ENCODE measurements at regions not wholly inside any gene's neighbourhood (a gene's known extent, or its start where the extent isn't known, plus 50 kb on each side); places are given as distances from the start of the nearest gene placed in this dataset.

- no peaks in the 10 kb centered on the region for H4K20me1 ChIP-seq (ENCODE audit: insufficient read depth)
- 58 to 64% methylated on average over 5 of the region's 5 CpGs for WGBS, 2 experiments (ENCODE audit: low coverage in 1 of 2, low lambda C conversion rate in 2 of 2, missing lambda C conversion rate in 2 of 2)
- H3K79me2 ChIP-seq (ENCODE audit: insufficient read depth) = peaks cover 7% of the 10 kb centered on the region; the same call in 1 of the 2 replicates
Observed at GRCh38 chr14:51564460-51564859, 87.2 kb upstream of the FRMD6 start.

GRCh38 chr14:51564986-51565604 lies 86.6 kb upstream of the FRMD6 start:
- H3K36me3 ChIP-seq (ENCODE audit: low read depth) = no peaks in the 10 kb centered on the region
- no peaks in the 10 kb centered on the region for H3K9me3 ChIP-seq (ENCODE audit: low read depth)
- H3K27ac ChIP-seq = no peak overlapping the region
- peaks cover 7% of the 10 kb centered on the region; the same call in 1 of the 2 replicates for H3K79me2 ChIP-seq (ENCODE audit: insufficient read depth)
- no peaks in the 10 kb centered on the region for H3K9me2 ChIP-seq (ENCODE audit: insufficient read depth)
- H3K4me2 ChIP-seq (ENCODE audit: unreplicated experiment) = no peak overlapping the region
- H2AFZ ChIP-seq = peak overlapping the region; percentile 36
- no peaks in the 10 kb centered on the region for H4K20me1 ChIP-seq (ENCODE audit: insufficient read depth)
- H3K27me3 ChIP-seq (replicated peaks; ENCODE audit: insufficient read depth) = no peaks in the 10 kb centered on the region
- peak; percentile 33 for DNase-seq
- H3K4me1 ChIP-seq (ENCODE audit: insufficient read depth) = peaks cover 27% of the 10 kb centered on the region; the same call in 1 of the 2 replicates
- no peak overlapping the region for H3K9ac ChIP-seq
- WGBS, 2 experiments (ENCODE audit: low coverage in 1 of 2, low lambda C conversion rate in 2 of 2, missing lambda C conversion rate in 2 of 2) = 31 to 34% methylated on average over 6 of the region's 6 CpGs
- no peak overlapping the region for H3K4me3 ChIP-seq
- in situ Hi-C loops (cut with MboI) = no loop called here
- peaks cover 9% of the 10 kb centered on the region; the same call in 1 of the 2 replicates for H3F3A ChIP-seq (ENCODE audit: insufficient read depth)
- TF ChIP-seq EZH2phosphoT487 (IDR thresholded peaks at IDR 0.05; ENCODE audit: insufficient read depth, low read depth) (no peak), EZH2 (IDR thresholded peaks at IDR 0.05; ENCODE audit: insufficient read depth, poor library complexity, severe bottlenecking) (no peak)

More at GRCh38 chr14:51564460-51564859, 87.2 kb upstream of the FRMD6 start:
- no peak for TF ChIP-seq EZH2 (IDR thresholded peaks at IDR 0.05; ENCODE audit: insufficient read depth, poor library complexity, severe bottlenecking)
- TF ChIP-seq EZH2phosphoT487 (IDR thresholded peaks at IDR 0.05; ENCODE audit: insufficient read depth, low read depth) = no peak
- no peak for DNase-seq
- no peaks in the 10 kb centered on the region for H3K27me3 ChIP-seq (replicated peaks; ENCODE audit: insufficient read depth)
- H3K36me3 ChIP-seq (ENCODE audit: low read depth) = no peaks in the 10 kb centered on the region
- H3K9me3 ChIP-seq (ENCODE audit: low read depth) = no peaks in the 10 kb centered on the region
- peak overlapping the region; percentile 36 for H2AFZ ChIP-seq
- H3K9me2 ChIP-seq (ENCODE audit: insufficient read depth) = no peaks in the 10 kb centered on the region
- peaks cover 11% of the 10 kb centered on the region for H3F3A ChIP-seq (ENCODE audit: insufficient read depth)
- in situ Hi-C loops (cut with MboI) = no loop called here
- H3K27ac ChIP-seq = no peak overlapping the region
- H3K4me2 ChIP-seq (ENCODE audit: unreplicated experiment) = no peak overlapping the region
- H3K4me1 ChIP-seq (ENCODE audit: insufficient read depth) = peaks cover 27% of the 10 kb centered on the region; the same call in 1 of the 2 replicates
- H3K9ac ChIP-seq = no peak overlapping the region
- no peak overlapping the region for H3K4me3 ChIP-seq

GRCh38 chr14:51566831-51567582 lies 84.7 kb upstream of the FRMD6 start:
- Histone ChIP-seq H3F3A (ENCODE audit: insufficient read depth) (peaks cover 4% of the 10 kb centered on the region; the same call in 1 of the 2 replicates), H2AFZ (no peak overlapping the region), H4K20me1 (ENCODE audit: insufficient read depth) (no peaks in the 10 kb centered on the region), H3K9ac (no peak overlapping the region), H3K4me2 (ENCODE audit: unreplicated experiment) (no peak overlapping the region), H3K4me3 (no peak overlapping the region), H3K4me1 (ENCODE audit: insufficient read depth) (peaks cover 27% of the 10 kb centered on the region; the same call in 1 of the 2 replicates), H3K27me3 (replicated peaks; ENCODE audit: insufficient read depth) (no peaks in the 10 kb centered on the region), H3K79me2 (ENCODE audit: insufficient read depth) (peaks cover 7% of the 10 kb centered on the region; the same call in 1 of the 2 replicates), H3K9me3 (ENCODE audit: low read depth) (no peaks in the 10 kb centered on the region), H3K9me2 (ENCODE audit: insufficient read depth) (no peaks in the 10 kb centered on the region), H3K27ac (no peak overlapping the region), H3K36me3 (ENCODE audit: low read depth) (no peaks in the 10 kb centered on the region)
- no peak for DNase-seq
- WGBS, 2 experiments (ENCODE audit: low coverage in 1 of 2, low lambda C conversion rate in 2 of 2, missing lambda C conversion rate in 2 of 2) = 56 to 61% methylated on average over 6 of the region's 6 CpGs
- no peak for TF ChIP-seq EZH2 (IDR thresholded peaks at IDR 0.05; ENCODE audit: insufficient read depth, poor library complexity, severe bottlenecking)
- no peak for TF ChIP-seq EZH2phosphoT487 (IDR thresholded peaks at IDR 0.05; ENCODE audit: insufficient read depth, low read depth)
- in situ Hi-C loops (cut with MboI) = no loop called here

DNA sequence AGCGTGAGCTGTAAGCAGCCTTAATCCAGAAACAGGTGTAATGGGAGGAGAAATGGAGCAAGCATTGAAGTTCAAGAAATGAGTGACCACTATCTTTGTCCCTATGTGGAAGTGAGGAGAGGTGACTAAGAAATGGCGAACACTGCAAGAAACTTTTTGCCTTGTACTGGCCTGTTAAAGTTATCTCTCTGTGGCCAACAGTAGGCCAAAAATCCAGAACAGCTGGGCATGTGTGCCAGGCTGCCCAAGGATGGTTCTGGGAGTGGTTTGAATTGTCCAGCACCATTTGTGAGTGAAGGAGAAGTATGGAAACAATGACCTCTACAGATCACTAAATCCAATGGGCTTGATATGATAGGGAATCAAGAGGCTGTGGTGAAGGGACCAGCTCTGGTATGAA lies 83.3 kb upstream of the FRMD6 start:
- Histone ChIP-seq H3K79me2 (ENCODE audit: insufficient read depth) (peaks cover 7% of the 10 kb centered on the region; the same call in 1 of the 2 replicates), H3K27ac (no peak overlapping the region), H3K9me2 (ENCODE audit: insufficient read depth) (no peaks in the 10 kb centered on the region), H2AFZ (no peak overlapping the region), H3K27me3 (replicated peaks; ENCODE audit: insufficient read depth) (no peaks in the 10 kb centered on the region), H3K36me3 (ENCODE audit: low read depth) (no peaks in the 10 kb centered on the region), H3K4me1 (ENCODE audit: insufficient read depth) (peaks cover 19% of the 10 kb centered on the region; the same call in 1 of the 2 replicates), H3K4me2 (ENCODE audit: unreplicated experiment) (no peak overlapping the region), H3K9me3 (ENCODE audit: low read depth) (no peaks in the 10 kb centered on the region), H3F3A (ENCODE audit: insufficient read depth) (no peaks in the 10 kb centered on the region), H3K4me3 (no peak overlapping the region), H3K9ac (no peak overlapping the region), H4K20me1 (ENCODE audit: insufficient read depth) (no peaks in the 10 kb centered on the region)
- in situ Hi-C loops (cut with MboI) = no loop called here
- 95 to 99% methylated on average over 2 of the region's 2 CpGs for WGBS, 2 experiments (ENCODE audit: low coverage in 1 of 2, low lambda C conversion rate in 2 of 2, missing lambda C conversion rate in 2 of 2)
- TF ChIP-seq EZH2phosphoT487 (IDR thresholded peaks at IDR 0.05; ENCODE audit: insufficient read depth, low read depth) = no peak
- TF ChIP-seq EZH2 (IDR thresholded peaks at IDR 0.05; ENCODE audit: insufficient read depth, poor library complexity, severe bottlenecking) = no peak
- DNase-seq = no peak
